C4-2B (cell line): ENCODE measurements at regions not wholly inside any gene's neighbourhood (a gene's known extent, or its start where the extent isn't known, plus 50 kb on each side); places are given as distances from the start of the nearest gene placed in this dataset.
A peak's percentile ranks its signal among the peaks of the same experiment; 100 is the strongest.

Source experiments
- H3K27ac ChIP-seq: fragments of 450-650 bp; 2 replicates; pipeline ENCODE4 v1.5.1; 2017
- ZFX ChIP-seq: fragments of 450-650 bp; IDR thresholded peaks from 2 replicates; pipeline ENCODE4 v1.6.1; 2017
- TF ChIP-seq, protein P1 (sequence below): fragments of 450-650 bp; conservative IDR thresholded peaks from 2 replicates; pipeline ENCODE4 v1.5.1; 2017; ENCODE audit warnings: mild to moderate bottlenecking

DNA sequence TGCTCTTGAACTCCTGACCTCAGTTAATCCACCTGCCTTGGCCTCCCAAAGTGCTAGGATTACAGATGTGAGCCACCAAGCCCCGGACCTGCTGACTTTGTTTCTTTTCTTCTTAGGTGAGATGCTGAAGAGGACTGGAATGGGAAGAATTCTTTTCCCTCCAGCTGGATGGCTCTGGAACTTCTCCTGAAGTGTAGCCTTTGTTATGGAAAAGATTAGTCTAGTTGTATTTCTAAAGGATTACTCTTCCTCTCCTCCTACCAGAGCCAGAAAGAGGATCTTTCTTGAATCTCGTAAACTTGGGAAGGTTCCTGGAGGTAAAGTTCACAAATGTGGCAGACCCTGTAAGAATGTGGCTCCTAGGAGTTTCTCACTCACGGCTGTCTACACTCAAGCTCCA lies 95.4 kb upstream of the LARGE1 start:
- H3K27ac ChIP-seq, result no peak overlapping the region
- no peak for TF ChIP-seq ZFX
- TF ChIP-seq, protein P1, sequence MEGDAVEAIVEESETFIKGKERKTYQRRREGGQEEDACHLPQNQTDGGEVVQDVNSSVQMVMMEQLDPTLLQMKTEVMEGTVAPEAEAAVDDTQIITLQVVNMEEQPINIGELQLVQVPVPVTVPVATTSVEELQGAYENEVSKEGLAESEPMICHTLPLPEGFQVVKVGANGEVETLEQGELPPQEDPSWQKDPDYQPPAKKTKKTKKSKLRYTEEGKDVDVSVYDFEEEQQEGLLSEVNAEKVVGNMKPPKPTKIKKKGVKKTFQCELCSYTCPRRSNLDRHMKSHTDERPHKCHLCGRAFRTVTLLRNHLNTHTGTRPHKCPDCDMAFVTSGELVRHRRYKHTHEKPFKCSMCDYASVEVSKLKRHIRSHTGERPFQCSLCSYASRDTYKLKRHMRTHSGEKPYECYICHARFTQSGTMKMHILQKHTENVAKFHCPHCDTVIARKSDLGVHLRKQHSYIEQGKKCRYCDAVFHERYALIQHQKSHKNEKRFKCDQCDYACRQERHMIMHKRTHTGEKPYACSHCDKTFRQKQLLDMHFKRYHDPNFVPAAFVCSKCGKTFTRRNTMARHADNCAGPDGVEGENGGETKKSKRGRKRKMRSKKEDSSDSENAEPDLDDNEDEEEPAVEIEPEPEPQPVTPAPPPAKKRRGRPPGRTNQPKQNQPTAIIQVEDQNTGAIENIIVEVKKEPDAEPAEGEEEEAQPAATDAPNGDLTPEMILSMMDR, result no peak

DNA sequence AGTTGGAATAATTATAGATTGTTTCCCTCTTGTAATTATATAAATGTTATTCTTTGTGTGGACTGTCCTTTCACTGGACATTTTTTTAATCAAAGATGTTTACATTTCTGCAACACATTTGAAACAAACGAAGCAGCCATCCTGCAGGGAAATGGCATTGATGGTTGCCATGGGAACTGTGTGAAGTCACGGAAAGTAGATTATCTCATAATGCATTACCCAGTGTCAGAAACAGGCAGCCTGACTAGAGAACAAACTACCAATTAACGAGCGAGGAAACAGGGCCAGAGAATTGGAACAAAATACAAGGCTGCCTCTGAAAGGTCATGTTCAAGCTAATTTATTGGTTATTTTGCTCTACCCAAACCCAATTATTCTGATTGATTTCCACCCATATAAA lies 96.9 kb upstream of the LARGE1 start:
- H3K27ac ChIP-seq, result no peak overlapping the region
- TF ChIP-seq ZFX, result no peak
- TF ChIP-seq, protein P1, result no peak

DNA sequence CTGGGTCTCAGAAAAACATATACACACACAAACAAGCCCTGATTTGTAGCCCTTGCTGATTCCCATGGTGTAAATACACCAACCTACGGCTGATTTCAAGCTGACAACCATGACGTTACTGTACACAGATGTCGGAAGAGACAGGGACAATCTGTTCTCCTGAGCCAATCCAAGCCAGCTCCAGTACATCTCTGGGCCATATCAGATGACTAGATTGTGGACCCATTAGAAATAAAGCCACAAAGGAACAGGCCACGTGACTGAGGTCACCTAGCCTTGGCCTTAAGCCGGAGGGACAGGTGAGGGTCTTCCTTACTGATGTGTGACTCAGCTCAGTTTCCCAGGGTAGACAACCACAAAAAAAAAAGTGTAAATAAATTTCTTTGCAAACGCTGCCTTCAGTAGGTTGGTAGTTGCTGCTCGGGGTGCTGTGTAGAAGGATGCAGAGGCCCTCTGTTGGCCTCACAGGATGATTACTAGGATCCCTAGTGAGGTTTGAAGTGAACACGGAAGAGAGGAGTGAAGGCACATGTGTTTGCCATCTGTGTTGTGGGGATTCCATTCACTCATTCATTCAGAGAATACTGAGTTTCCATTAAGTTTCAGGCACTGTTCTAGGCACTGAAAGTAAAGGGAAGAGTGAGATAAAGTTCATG lies 99.0 kb upstream of the LARGE1 start:
- no peak overlapping the region for H3K27ac ChIP-seq
- TF ChIP-seq, protein P1, result peak; percentile 10; the same call in 1 of the 2 replicates
- no peak for TF ChIP-seq ZFX

DNA sequence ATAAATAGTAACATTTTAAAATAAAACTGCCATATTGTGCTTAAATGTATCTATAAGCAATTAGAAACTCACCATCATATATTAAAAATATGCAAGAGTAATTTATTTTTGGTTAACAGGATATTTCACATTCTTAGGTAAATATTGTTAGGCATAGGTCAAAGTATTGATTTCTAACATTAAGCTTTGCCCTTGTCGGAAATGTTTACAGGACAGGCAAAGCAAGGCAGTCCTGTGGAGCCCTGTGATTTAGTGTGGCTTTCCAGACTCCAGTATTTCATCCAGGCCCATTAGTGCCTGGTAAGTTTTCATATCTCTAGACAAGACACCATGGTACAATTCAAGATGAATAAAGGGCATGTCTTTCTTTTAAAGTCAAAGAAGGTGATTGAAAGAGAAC lies 114.9 kb upstream of the LARGE1 start:
- no peak for TF ChIP-seq ZFX
- TF ChIP-seq, protein P1, result no peak
- no peak overlapping the region for H3K27ac ChIP-seq

DNA sequence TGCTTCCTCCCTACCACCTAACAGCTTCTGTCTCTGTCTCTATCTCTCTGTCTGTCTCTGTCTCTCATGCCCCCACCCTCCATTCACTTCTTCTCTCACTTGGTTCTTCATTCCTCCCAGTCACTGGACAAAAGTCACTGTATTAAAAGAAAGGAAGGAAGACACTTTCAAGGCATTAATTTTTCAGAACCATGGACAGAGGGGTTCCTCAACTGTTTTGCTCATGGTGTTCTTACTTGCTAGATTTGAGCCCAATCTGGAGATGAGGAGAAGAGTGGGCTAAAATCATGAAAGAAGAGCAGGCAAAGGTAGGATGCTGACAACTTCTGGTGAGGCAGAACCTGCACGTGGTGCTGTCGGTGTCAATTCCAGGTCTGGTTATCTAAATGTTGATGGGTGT lies 116.7 kb upstream of the LARGE1 start:
- TF ChIP-seq ZFX, result no peak
- TF ChIP-seq, protein P1, result no peak
- H3K27ac ChIP-seq, result no peak overlapping the region

DNA sequence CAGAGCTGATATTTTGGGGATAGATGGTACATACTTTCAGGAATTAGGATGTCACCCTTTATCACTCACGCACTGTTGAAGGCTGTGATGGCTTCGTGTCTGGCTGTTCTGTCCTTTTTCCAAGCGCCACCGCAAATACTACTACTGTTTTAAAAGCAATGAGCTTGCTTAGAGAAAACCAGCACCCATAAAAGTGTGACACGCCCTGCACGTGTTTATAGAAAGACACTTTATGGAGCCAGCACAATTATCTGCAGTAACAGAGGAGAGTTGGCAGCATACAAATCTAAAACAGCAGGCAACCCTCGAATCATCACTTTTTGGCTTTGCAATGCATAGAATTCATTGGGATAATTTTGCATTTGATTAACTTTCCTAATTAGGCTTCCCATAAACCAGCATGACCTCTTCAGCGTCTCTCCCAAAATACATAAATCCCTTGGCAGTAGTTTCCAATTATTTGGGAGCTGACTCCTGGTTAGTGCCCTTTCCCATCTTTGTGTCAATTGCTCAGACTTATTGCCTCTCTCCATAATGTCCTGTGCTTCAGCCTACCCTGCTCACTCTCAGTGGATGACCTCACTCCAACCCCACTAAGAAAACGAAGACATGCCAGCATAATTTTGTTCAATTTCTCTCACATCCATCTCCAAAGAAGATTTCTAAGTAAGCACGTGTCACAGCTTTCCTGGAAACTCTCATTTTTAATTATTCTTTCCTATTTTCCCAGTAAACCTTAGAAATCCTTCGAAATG lies 118.7 kb upstream of the LARGE1 start:
- TF ChIP-seq, protein P1, result no peak
- no peak for TF ChIP-seq ZFX
- no peak overlapping the region for H3K27ac ChIP-seq

DNA sequence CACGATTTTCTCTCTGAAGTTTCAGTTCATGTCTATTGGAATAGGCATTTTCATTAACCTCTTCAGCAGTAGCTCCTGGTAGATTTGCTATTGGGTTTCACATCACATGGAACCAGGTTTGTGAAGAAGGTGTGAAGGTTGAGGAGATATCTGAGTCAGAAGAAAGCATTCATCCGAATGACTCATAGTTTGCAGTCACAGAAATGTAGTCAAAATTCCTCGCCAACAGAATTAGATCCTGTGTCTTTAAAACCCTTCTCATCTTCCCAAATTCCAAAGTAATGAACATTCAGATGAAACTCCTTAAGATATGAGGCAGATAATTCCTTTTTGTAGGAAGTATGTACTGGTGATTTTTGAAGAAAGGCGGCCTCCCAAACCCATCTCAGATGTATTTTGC lies 125.0 kb upstream of the LARGE1 start:
- no peak for TF ChIP-seq ZFX
- TF ChIP-seq, protein P1, result no peak
- no peak overlapping the region for H3K27ac ChIP-seq
